ENCODE measurements at regions not wholly inside any gene's neighbourhood (a gene's known extent, or its start where the extent isn't known, plus 50 kb on each side); places are given as distances from the start of the nearest gene placed in this dataset.
"Not testable (repeated sequence)": the region's sequence is repeated elsewhere in the genome, so short reads cannot be mapped to it uniquely, and the experiment has no call there.

DNA sequence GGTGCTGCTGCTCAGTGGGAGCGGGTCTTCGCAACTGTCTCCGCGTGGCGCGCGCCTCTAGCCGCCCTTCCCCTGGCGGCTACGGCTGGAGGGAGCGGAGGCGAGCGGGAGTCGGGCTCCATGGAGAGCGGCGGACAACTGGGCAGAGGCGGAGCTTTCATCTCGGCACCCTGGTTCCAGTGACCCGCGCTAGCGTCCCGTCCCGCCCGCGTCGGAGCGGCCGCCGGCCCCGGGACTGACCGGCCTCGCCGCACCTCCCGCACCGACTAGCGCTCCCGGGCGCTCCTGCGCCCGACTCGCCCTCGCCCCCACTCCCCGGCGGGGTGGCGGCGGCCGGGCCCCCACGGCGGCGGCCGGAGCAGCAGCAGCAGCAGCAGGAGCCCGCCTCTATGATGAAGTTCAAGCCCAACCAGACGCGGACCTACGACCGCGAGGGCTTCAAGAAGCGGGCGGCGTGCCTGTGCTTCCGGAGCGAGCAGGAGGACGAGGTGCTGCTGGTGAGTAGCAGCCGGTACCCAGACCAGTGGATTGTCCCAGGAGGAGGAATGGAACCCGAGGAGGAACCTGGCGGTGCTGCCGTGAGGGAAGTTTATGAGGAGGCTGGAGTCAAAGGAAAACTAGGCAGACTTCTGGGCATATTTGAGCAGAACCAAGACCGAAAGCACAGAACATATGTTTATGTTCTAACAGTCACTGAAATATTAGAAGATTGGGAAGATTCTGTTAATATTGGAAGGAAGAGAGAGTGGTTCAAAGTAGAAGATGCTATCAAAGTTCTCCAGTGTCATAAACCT is 69.2 kb upstream of the NOTCH2NLA start:
- H3K27me3 ChIP-seq (ENCODE audit: control insufficient read depth in 2 of 2, insufficient read depth in 2 of 2, low read length in 2 of 2); BruUV-seq (replicated peaks); H4K20me1 ChIP-seq (replicated peaks; ENCODE audit: control insufficient read depth, extremely low read depth, insufficient read depth, low read length); FAIRE-seq; dilution Hi-C loops (cut with MboI; ENCODE audit: extremely low pct_ligation_motif_present, low sequenced_read_pairs); H2AFZ ChIP-seq (ENCODE audit: low read depth, low read length); H3K4me2 ChIP-seq (ENCODE audit: insufficient read depth, low read length); POLR2A ChIA-PET; DNase-seq (ENCODE audit: low read depth, low spot score); intact Hi-C loops (cut with micrococcal nuclease); H3K79me2 ChIP-seq (ENCODE audit: control insufficient read depth, insufficient read depth, low read length); H3K9ac ChIP-seq (replicated peaks; ENCODE audit: extremely low read depth, insufficient read depth, low read length); H3K9me1 ChIP-seq (replicated peaks; ENCODE audit: control insufficient read depth, extremely low read depth, insufficient read depth, low read length); H3K4me3 ChIP-seq (replicated peaks in 1 of 3; ENCODE audit: insufficient read depth in 1 of 3, low read depth in 1 of 3, low read length in 3 of 3); H3K27ac ChIP-seq (ENCODE audit: insufficient read depth, low read depth, low read length); H3K36me3 ChIP-seq (ENCODE audit: control insufficient read depth in 2 of 2, extremely low read depth in 1 of 2, insufficient read depth in 2 of 2, low read length in 2 of 2); H3K9me3 ChIP-seq (replicated peaks; ENCODE audit: control insufficient read depth, insufficient read depth, low read length); CTCF ChIA-PET; H3K4me1 ChIP-seq (ENCODE audit: control insufficient read depth, extremely low read depth, insufficient read depth, low read length): not testable (repeated sequence)

GRCh38 chr1:146292940-146293936 is 64.4 kb upstream of the NOTCH2NLA start:
- not testable (repeated sequence) for BruUV-seq (replicated peaks); H3K79me2 ChIP-seq (ENCODE audit: control insufficient read depth, insufficient read depth, low read length); H3K27ac ChIP-seq (ENCODE audit: insufficient read depth, low read depth, low read length)

GRCh38 chr1:146292424-146292823 is 63.6 kb upstream of the NOTCH2NLA start:
- H3K36me3 ChIP-seq (ENCODE audit: control insufficient read depth in 2 of 2, extremely low read depth in 1 of 2, insufficient read depth in 2 of 2, low read length in 2 of 2); H3K27me3 ChIP-seq (ENCODE audit: control insufficient read depth in 2 of 2, insufficient read depth in 2 of 2, low read length in 2 of 2); DNase-seq (ENCODE audit: low read depth, low spot score); H3K4me1 ChIP-seq (ENCODE audit: control insufficient read depth, extremely low read depth, insufficient read depth, low read length); H3K79me2 ChIP-seq (ENCODE audit: control insufficient read depth, insufficient read depth, low read length); H2AFZ ChIP-seq (ENCODE audit: low read depth, low read length); CTCF ChIA-PET; BruUV-seq (replicated peaks); FAIRE-seq; intact Hi-C loops (cut with micrococcal nuclease); H3K9me1 ChIP-seq (replicated peaks; ENCODE audit: control insufficient read depth, extremely low read depth, insufficient read depth, low read length); H3K4me2 ChIP-seq (ENCODE audit: insufficient read depth, low read length); POLR2A ChIA-PET; H3K9me3 ChIP-seq (replicated peaks; ENCODE audit: control insufficient read depth, insufficient read depth, low read length); H4K20me1 ChIP-seq (replicated peaks; ENCODE audit: control insufficient read depth, extremely low read depth, insufficient read depth, low read length); H3K4me3 ChIP-seq (replicated peaks in 1 of 3; ENCODE audit: insufficient read depth in 1 of 3, low read depth in 1 of 3, low read length in 3 of 3); dilution Hi-C loops (cut with MboI; ENCODE audit: extremely low pct_ligation_motif_present, low sequenced_read_pairs); H3K27ac ChIP-seq (ENCODE audit: insufficient read depth, low read depth, low read length); H3K9ac ChIP-seq (replicated peaks; ENCODE audit: extremely low read depth, insufficient read depth, low read length): not testable (repeated sequence)

More at GRCh38 chr1:146292940-146293936, 64.4 kb upstream of the NOTCH2NLA start:
- H2AFZ ChIP-seq (ENCODE audit: low read depth, low read length); DNase-seq (ENCODE audit: low read depth, low spot score); dilution Hi-C loops (cut with MboI; ENCODE audit: extremely low pct_ligation_motif_present, low sequenced_read_pairs); H3K4me3 ChIP-seq (replicated peaks in 1 of 3; ENCODE audit: insufficient read depth in 1 of 3, low read depth in 1 of 3, low read length in 3 of 3); H3K4me1 ChIP-seq (ENCODE audit: control insufficient read depth, extremely low read depth, insufficient read depth, low read length); H3K36me3 ChIP-seq (ENCODE audit: control insufficient read depth in 2 of 2, extremely low read depth in 1 of 2, insufficient read depth in 2 of 2, low read length in 2 of 2); intact Hi-C loops (cut with micrococcal nuclease); H3K9me3 ChIP-seq (replicated peaks; ENCODE audit: control insufficient read depth, insufficient read depth, low read length); H3K9me1 ChIP-seq (replicated peaks; ENCODE audit: control insufficient read depth, extremely low read depth, insufficient read depth, low read length); FAIRE-seq; H3K9ac ChIP-seq (replicated peaks; ENCODE audit: extremely low read depth, insufficient read depth, low read length); H3K27me3 ChIP-seq (ENCODE audit: control insufficient read depth in 2 of 2, insufficient read depth in 2 of 2, low read length in 2 of 2); H4K20me1 ChIP-seq (replicated peaks; ENCODE audit: control insufficient read depth, extremely low read depth, insufficient read depth, low read length); CTCF ChIA-PET; POLR2A ChIA-PET; H3K4me2 ChIP-seq (ENCODE audit: insufficient read depth, low read length): not testable (repeated sequence)

- BruUV-seq (replicated peaks); POLR2A ChIA-PET; H3K9me1 ChIP-seq (replicated peaks; ENCODE audit: control insufficient read depth, extremely low read depth, insufficient read depth, low read length): not testable (repeated sequence)
These were observed 59.1 kb upstream of the NOTCH2NLA start for GRCh38 chr1:146287881-146288280.

More at GRCh38 chr1:146287881-146288280, 59.1 kb upstream of the NOTCH2NLA start:
- H3K36me3 ChIP-seq (ENCODE audit: control insufficient read depth in 2 of 2, extremely low read depth in 1 of 2, insufficient read depth in 2 of 2, low read length in 2 of 2); H3K4me3 ChIP-seq (replicated peaks in 1 of 3; ENCODE audit: insufficient read depth in 1 of 3, low read depth in 1 of 3, low read length in 3 of 3); H3K27ac ChIP-seq (ENCODE audit: insufficient read depth, low read depth, low read length); H3K9ac ChIP-seq (replicated peaks; ENCODE audit: extremely low read depth, insufficient read depth, low read length); H3K9me3 ChIP-seq (replicated peaks; ENCODE audit: control insufficient read depth, insufficient read depth, low read length); H3K4me2 ChIP-seq (ENCODE audit: insufficient read depth, low read length); DNase-seq (ENCODE audit: low read depth, low spot score); H4K20me1 ChIP-seq (replicated peaks; ENCODE audit: control insufficient read depth, extremely low read depth, insufficient read depth, low read length); H3K27me3 ChIP-seq (ENCODE audit: control insufficient read depth in 2 of 2, insufficient read depth in 2 of 2, low read length in 2 of 2); H3K79me2 ChIP-seq (ENCODE audit: control insufficient read depth, insufficient read depth, low read length); dilution Hi-C loops (cut with MboI; ENCODE audit: extremely low pct_ligation_motif_present, low sequenced_read_pairs); intact Hi-C loops (cut with micrococcal nuclease); H3K4me1 ChIP-seq (ENCODE audit: control insufficient read depth, extremely low read depth, insufficient read depth, low read length); CTCF ChIA-PET; FAIRE-seq; H2AFZ ChIP-seq (ENCODE audit: low read depth, low read length): not testable (repeated sequence)
